WTC11 (cell line): ENCODE measurements at regions not wholly inside any gene's neighbourhood (a gene's known extent, or its start where the extent isn't known, plus 50 kb on each side); places are given as distances from the start of the nearest gene placed in this dataset.

Experiments
- ATAC-seq: fragments of 200-7000 bp; cut with Tn5 transposase; 2 replicates; pipeline ENCODE4 v1.10.0; 2021; ENCODE audit warnings: mild to moderate bottlenecking, moderate library complexity
- CTCF ChIA-PET: fragments of 300-600 bp; sonication (Branson Sonifier 250); formaldehyde crosslinking; loops from one replicate; lab custom pipeline; 2021; ENCODE audit warnings: antibody characterized with exemption; lab: Charles Lee
- POLR2A ChIA-PET: fragments of 350-600 bp; sonication (Branson Sonifier 250); formaldehyde crosslinking; loops from one replicate; lab custom pipeline; 2021; ENCODE audit warnings: antibody characterized with exemption; lab: Charles Lee
- DNase-seq: peaks from one replicate; pipeline ENCODE4 v3.0.0; 2021; ENCODE audit warnings: low spot score
- H3K27ac Mint-ChIP-seq: 2 replicates; pipeline ENCODE4 v1.8.0; 2021; ENCODE audit warnings: mixed read lengths
- H3K27me3 Mint-ChIP-seq: 2 replicates; pipeline ENCODE4 v1.8.0; 2021; ENCODE audit warnings: low read depth, mild to moderate bottlenecking, moderate library complexity, mixed read lengths
- H3K36me3 Mint-ChIP-seq: 2 replicates; pipeline ENCODE4 v1.8.0; 2021; ENCODE audit warnings: mixed read lengths
- H3K4me1 Mint-ChIP-seq: 2 replicates; pipeline ENCODE4 v1.8.0; 2022; ENCODE audit warnings: mixed read lengths
- H3K4me3 Mint-ChIP-seq: 2 replicates; pipeline ENCODE4 v1.8.0; 2021; ENCODE audit warnings: mild to moderate bottlenecking, moderate library complexity, mixed read lengths
- H3K9me3 Mint-ChIP-seq: 2 replicates; pipeline ENCODE4 v1.8.0; 2021; ENCODE audit warnings: mixed read lengths
- CBFB ChIP-seq: sonication (generic); formaldehyde crosslinking; IDR thresholded peaks from 2 replicates; pipeline ENCODE4 v1.8.1; 2022; ENCODE audit warnings: mild to moderate bottlenecking, low read depth, missing genetic modification reagents
- GABPB1 ChIP-seq: sonication (generic); formaldehyde crosslinking; IDR thresholded peaks from 2 replicates; pipeline ENCODE4 v1.8.1; 2023; ENCODE audit warnings: mild to moderate bottlenecking, missing genetic modification reagents
- KAT7 ChIP-seq: sonication (generic); formaldehyde crosslinking; IDR thresholded peaks from 2 replicates; pipeline ENCODE4 v1.8.1; 2023; ENCODE audit warnings: missing genetic modification reagents, mild to moderate bottlenecking, borderline replicate concordance
- MYBL2 ChIP-seq: sonication (generic); formaldehyde crosslinking; IDR thresholded peaks from 2 replicates; pipeline ENCODE4 v1.8.1; 2023; ENCODE audit warnings: mild to moderate bottlenecking, moderate library complexity, missing genetic modification reagents
- NFE2L1 ChIP-seq: sonication (generic); formaldehyde crosslinking; IDR thresholded peaks from 2 replicates; pipeline ENCODE4 v1.8.1; 2023; ENCODE audit warnings: missing genetic modification reagents
- SMAD4 ChIP-seq: sonication (generic); formaldehyde crosslinking; IDR thresholded peaks from 2 replicates; pipeline ENCODE4 v1.8.0; 2022; ENCODE audit warnings: mild to moderate bottlenecking, missing genetic modification reagents
- SOX15 ChIP-seq: fragments of 250-450 bp; sonication (Bioruptor Pico); IDR thresholded peaks from 2 replicates; pipeline ENCODE4 v1.9.0; 2021; ENCODE audit warnings: mild to moderate bottlenecking
- SP1 ChIP-seq: sonication (generic); formaldehyde crosslinking; conservative IDR thresholded peaks from 2 replicates; pipeline ENCODE4 v1.8.1; 2022; ENCODE audit warnings: missing genetic modification reagents
- TP53 ChIP-seq: sonication (generic); formaldehyde crosslinking; IDR thresholded peaks from 2 replicates; pipeline ENCODE4 v1.8.1; 2023; ENCODE audit warnings: mild to moderate bottlenecking, missing genetic modification reagents
- ZNF232 ChIP-seq: sonication (generic); formaldehyde crosslinking; IDR thresholded peaks from 2 replicates; pipeline ENCODE4 v1.8.0; 2022; ENCODE audit warnings: mild to moderate bottlenecking, missing genetic modification reagents
- ZNF671 ChIP-seq: fragments of 250-450 bp; sonication (Bioruptor Pico); IDR thresholded peaks from 2 replicates; pipeline ENCODE4 v1.8.0; 2021; ENCODE audit warnings: mild to moderate bottlenecking
- TF ChIP-seq, protein P1 (sequence below): sonication (generic); formaldehyde crosslinking; IDR thresholded peaks from 2 replicates; pipeline ENCODE4 v1.8.1; 2023; ENCODE audit warnings: mild to moderate bottlenecking, moderate library complexity, missing genetic modification reagents
- TF ChIP-seq, protein P2 (sequence below): sonication (generic); formaldehyde crosslinking; IDR thresholded peaks from 2 replicates; pipeline ENCODE4 v1.8.1; 2022; ENCODE audit warnings: missing genetic modification reagents, borderline replicate concordance
- TF ChIP-seq, protein P3 (sequence below): sonication (generic); formaldehyde crosslinking; IDR thresholded peaks from 2 replicates; pipeline ENCODE4 v1.8.0; 2022; ENCODE audit warnings: mild to moderate bottlenecking, missing genetic modification reagents
- TF ChIP-seq, protein P4 (sequence below): fragments of 200-600 bp; IDR thresholded peaks from 2 replicates; pipeline ENCODE4 v1.8.0; 2022; ENCODE audit warnings: antibody characterized with exemption
- TF ChIP-seq, protein P5 (sequence below): sonication (generic); formaldehyde crosslinking; IDR thresholded peaks from 2 replicates; pipeline ENCODE4 v1.8.1; 2023; ENCODE audit warnings: mild to moderate bottlenecking, missing genetic modification reagents, borderline replicate concordance
- TF ChIP-seq, protein P6 (sequence below): sonication (generic); formaldehyde crosslinking; conservative IDR thresholded peaks from 2 replicates; pipeline ENCODE4 v1.8.1; 2022; ENCODE audit warnings: mild to moderate bottlenecking, missing genetic modification reagents
- TF ChIP-seq, protein P7 (sequence below): sonication (generic); formaldehyde crosslinking; IDR thresholded peaks from 2 replicates; pipeline ENCODE4 v1.8.1; 2023; ENCODE audit warnings: mild to moderate bottlenecking, missing genetic modification reagents
- TF ChIP-seq, protein P8 (sequence below): fragments of 250-450 bp; sonication (Bioruptor Pico); IDR thresholded peaks from 2 replicates; pipeline ENCODE4 v2.1.2; 2022; ENCODE audit warnings: mild to moderate bottlenecking, moderate library complexity
- TF ChIP-seq, protein P9 (sequence below): sonication (generic); formaldehyde crosslinking; IDR thresholded peaks from 2 replicates; pipeline ENCODE4 v1.8.0; 2022; ENCODE audit warnings: mild to moderate bottlenecking, missing genetic modification reagents

DNA sequence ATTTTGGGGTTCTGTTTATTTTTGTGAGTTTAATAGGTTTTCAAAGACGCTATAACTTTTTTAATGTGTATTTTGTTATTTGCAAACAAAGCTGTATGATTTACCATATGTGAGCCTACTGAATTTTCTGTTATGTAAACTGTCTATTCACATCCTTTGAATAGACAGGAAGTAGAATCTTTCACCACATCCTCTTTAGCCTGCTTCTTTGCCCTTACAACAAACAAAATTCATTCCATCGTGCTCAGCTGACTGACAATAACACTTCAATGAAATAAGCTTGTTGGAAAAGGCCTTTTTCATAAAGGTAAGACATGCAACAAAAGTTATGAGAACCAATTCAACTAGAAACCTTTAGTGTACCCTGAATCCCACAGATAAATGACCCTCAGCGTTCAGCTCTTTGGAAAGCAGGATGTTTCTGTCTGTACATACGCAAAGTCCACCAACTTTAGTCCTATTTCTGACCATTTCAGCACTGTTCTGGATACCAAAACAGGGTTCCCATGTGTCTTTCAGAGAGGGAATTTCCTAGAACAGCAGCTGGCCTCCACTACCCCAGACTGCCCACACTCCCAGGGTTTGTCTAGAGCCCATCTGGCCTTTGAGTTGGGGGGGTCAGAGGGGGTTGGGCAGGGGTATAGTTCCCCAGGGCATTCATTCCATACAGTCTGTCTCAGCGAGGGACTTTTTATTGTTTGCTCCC, 71.3 kb downstream of the DUSP6 start:
- CTCF ChIA-PET, result interaction anchor here (1.3 kb wide), 1 partner anchor 126 kb away, joined by 4 read pairs; no protein-coding TSS in a partner anchor
- no peak overlapping the region for H3K27ac Mint-ChIP-seq
- no peak overlapping the region for H3K4me3 Mint-ChIP-seq
- ATAC-seq, result peak; percentile 20
- TF ChIP-seq MYBL2 (CRISPR knock-in tag), result no peak
- TF ChIP-seq ZNF671 (CRISPR knock-in tag), result no peak
- TF ChIP-seq, protein P1, sequence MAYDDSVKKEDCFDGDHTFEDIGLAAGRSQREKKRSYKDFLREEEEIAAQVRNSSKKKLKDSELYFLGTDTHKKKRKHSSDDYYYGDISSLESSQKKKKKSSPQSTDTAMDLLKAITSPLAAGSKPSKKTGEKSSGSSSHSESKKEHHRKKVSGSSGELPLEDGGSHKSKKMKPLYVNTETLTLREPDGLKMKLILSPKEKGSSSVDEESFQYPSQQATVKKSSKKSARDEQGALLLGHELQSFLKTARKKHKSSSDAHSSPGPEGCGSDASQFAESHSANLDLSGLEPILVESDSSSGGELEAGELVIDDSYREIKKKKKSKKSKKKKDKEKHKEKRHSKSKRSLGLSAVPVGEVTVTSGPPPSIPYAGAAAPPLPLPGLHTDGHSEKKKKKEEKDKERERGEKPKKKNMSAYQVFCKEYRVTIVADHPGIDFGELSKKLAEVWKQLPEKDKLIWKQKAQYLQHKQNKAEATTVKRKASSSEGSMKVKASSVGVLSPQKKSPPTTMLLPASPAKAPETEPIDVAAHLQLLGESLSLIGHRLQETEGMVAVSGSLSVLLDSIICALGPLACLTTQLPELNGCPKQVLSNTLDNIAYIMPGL (CRISPR knock-in tag), result no peak
- TF ChIP-seq KAT7 (CRISPR knock-in tag), result no peak
- TF ChIP-seq, protein P2, sequence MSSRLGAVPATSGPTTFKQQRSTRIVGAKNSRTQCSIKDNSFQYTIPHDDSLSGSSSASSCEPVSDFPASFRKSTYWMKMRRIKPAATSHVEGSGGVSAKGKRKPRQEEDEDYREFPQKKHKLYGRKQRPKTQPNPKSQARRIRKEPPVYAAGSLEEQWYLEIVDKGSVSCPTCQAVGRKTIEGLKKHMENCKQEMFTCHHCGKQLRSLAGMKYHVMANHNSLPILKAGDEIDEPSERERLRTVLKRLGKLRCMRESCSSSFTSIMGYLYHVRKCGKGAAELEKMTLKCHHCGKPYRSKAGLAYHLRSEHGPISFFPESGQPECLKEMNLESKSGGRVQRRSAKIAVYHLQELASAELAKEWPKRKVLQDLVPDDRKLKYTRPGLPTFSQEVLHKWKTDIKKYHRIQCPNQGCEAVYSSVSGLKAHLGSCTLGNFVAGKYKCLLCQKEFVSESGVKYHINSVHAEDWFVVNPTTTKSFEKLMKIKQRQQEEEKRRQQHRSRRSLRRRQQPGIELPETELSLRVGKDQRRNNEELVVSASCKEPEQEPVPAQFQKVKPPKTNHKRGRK (CRISPR knock-in tag), result no peak
- TF ChIP-seq, protein P3, sequence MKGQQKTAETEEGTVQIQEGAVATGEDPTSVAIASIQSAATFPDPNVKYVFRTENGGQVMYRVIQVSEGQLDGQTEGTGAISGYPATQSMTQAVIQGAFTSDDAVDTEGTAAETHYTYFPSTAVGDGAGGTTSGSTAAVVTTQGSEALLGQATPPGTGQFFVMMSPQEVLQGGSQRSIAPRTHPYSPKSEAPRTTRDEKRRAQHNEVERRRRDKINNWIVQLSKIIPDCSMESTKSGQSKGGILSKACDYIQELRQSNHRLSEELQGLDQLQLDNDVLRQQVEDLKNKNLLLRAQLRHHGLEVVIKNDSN, result no peak
- TF ChIP-seq SMAD4 (CRISPR knock-in tag), result no peak
- TF ChIP-seq, protein P4, sequence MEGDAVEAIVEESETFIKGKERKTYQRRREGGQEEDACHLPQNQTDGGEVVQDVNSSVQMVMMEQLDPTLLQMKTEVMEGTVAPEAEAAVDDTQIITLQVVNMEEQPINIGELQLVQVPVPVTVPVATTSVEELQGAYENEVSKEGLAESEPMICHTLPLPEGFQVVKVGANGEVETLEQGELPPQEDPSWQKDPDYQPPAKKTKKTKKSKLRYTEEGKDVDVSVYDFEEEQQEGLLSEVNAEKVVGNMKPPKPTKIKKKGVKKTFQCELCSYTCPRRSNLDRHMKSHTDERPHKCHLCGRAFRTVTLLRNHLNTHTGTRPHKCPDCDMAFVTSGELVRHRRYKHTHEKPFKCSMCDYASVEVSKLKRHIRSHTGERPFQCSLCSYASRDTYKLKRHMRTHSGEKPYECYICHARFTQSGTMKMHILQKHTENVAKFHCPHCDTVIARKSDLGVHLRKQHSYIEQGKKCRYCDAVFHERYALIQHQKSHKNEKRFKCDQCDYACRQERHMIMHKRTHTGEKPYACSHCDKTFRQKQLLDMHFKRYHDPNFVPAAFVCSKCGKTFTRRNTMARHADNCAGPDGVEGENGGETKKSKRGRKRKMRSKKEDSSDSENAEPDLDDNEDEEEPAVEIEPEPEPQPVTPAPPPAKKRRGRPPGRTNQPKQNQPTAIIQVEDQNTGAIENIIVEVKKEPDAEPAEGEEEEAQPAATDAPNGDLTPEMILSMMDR, result no peak
- TF ChIP-seq, protein P5, sequence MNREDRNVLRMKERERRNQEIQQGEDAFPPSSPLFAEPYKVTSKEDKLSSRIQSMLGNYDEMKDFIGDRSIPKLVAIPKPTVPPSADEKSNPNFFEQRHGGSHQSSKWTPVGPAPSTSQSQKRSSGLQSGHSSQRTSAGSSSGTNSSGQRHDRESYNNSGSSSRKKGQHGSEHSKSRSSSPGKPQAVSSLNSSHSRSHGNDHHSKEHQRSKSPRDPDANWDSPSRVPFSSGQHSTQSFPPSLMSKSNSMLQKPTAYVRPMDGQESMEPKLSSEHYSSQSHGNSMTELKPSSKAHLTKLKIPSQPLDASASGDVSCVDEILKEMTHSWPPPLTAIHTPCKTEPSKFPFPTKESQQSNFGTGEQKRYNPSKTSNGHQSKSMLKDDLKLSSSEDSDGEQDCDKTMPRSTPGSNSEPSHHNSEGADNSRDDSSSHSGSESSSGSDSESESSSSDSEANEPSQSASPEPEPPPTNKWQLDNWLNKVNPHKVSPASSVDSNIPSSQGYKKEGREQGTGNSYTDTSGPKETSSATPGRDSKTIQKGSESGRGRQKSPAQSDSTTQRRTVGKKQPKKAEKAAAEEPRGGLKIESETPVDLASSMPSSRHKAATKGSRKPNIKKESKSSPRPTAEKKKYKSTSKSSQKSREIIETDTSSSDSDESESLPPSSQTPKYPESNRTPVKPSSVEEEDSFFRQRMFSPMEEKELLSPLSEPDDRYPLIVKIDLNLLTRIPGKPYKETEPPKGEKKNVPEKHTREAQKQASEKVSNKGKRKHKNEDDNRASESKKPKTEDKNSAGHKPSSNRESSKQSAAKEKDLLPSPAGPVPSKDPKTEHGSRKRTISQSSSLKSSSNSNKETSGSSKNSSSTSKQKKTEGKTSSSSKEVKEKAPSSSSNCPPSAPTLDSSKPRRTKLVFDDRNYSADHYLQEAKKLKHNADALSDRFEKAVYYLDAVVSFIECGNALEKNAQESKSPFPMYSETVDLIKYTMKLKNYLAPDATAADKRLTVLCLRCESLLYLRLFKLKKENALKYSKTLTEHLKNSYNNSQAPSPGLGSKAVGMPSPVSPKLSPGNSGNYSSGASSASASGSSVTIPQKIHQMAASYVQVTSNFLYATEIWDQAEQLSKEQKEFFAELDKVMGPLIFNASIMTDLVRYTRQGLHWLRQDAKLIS (CRISPR knock-in tag), result no peak
- no peak for TF ChIP-seq TP53 (CRISPR knock-in tag)
- TF ChIP-seq GABPB1 (CRISPR knock-in tag), result no peak
- TF ChIP-seq CBFB (CRISPR knock-in tag), result no peak
- TF ChIP-seq SP1, result no peak
- no peak for TF ChIP-seq SOX15 (CRISPR knock-in tag)
- TF ChIP-seq ZNF232 (CRISPR knock-in tag), result no peak
- no peak for TF ChIP-seq NFE2L1 (CRISPR knock-in tag)
- TF ChIP-seq, protein P6, sequence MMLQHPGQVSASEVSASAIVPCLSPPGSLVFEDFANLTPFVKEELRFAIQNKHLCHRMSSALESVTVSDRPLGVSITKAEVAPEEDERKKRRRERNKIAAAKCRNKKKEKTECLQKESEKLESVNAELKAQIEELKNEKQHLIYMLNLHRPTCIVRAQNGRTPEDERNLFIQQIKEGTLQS (CRISPR knock-in tag), result no peak
- TF ChIP-seq, protein P7, sequence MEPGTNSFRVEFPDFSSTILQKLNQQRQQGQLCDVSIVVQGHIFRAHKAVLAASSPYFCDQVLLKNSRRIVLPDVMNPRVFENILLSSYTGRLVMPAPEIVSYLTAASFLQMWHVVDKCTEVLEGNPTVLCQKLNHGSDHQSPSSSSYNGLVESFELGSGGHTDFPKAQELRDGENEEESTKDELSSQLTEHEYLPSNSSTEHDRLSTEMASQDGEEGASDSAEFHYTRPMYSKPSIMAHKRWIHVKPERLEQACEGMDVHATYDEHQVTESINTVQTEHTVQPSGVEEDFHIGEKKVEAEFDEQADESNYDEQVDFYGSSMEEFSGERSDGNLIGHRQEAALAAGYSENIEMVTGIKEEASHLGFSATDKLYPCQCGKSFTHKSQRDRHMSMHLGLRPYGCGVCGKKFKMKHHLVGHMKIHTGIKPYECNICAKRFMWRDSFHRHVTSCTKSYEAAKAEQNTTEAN (CRISPR knock-in tag), result no peak
- TF ChIP-seq, protein P8, sequence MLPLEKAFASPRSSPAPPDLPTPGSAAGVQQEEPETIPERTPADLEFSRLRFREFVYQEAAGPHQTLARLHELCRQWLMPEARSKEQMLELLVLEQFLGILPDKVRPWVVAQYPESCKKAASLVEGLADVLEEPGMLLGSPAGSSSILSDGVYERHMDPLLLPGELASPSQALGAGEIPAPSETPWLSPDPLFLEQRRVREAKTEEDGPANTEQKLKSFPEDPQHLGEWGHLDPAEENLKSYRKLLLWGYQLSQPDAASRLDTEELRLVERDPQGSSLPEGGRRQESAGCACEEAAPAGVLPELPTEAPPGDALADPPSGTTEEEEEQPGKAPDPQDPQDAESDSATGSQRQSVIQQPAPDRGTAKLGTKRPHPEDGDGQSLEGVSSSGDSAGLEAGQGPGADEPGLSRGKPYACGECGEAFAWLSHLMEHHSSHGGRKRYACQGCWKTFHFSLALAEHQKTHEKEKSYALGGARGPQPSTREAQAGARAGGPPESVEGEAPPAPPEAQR (CRISPR knock-in tag), result no peak
- TF ChIP-seq, protein P9, sequence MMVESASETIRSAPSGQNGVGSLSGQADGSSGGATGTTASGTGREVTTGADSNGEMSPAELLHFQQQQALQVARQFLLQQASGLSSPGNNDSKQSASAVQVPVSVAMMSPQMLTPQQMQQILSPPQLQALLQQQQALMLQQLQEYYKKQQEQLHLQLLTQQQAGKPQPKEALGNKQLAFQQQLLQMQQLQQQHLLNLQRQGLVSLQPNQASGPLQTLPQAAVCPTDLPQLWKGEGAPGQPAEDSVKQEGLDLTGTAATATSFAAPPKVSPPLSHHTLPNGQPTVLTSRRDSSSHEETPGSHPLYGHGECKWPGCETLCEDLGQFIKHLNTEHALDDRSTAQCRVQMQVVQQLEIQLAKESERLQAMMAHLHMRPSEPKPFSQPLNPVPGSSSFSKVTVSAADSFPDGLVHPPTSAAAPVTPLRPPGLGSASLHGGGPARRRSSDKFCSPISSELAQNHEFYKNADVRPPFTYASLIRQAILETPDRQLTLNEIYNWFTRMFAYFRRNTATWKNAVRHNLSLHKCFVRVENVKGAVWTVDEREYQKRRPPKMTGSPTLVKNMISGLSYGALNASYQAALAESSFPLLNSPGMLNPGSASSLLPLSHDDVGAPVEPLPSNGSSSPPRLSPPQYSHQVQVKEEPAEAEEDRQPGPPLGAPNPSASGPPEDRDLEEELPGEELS, result no peak
- TF ChIP-seq, all 79 proteins: peak for 0
- no peak for DNase-seq
- Mint-ChIP-seq H3K4me1 (peaks cover 28% of the 10 kb centered on the region), H3K36me3 (no peaks in the 10 kb centered on the region), H3K9me3 (peaks cover 6% of the 10 kb centered on the region), H3K27me3 (no peaks in the 10 kb centered on the region)
- POLR2A ChIA-PET, result no interaction called here
